ENCODE measurements at regions not wholly inside any gene's neighbourhood (a gene's known extent, or its start where the extent isn't known, plus 50 kb on each side); places are given as distances from the start of the nearest gene placed in this dataset.

DNA sequence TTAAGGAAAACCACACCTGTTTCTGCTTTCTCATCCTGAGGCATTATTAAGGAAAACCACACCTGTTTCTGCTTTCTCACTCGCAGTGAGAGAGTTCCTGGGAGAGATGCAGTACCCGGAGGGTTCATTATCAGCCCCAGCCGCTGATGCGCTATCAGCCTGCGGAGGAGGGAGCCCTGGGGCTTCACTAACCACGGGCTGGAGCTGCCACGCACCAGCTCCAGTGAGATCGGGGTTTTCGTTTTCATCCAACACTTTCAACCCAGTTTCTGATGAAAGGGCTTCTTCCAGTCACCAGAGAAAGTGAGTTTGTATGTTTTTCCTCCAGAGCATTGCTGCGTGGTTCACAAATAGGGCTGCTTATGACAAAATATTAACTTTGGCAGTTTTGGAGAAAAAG is 93.2 kb upstream of the PRKX start:
- H3K4me1 ChIP-seq (ENCODE audit: control insufficient read depth in 4 of 4, insufficient read depth in 4 of 4, low read length in 3 of 4) = no peaks in the 10 kb centered on the region
- no peaks in the 10 kb centered on the region for H3K36me3 ChIP-seq (ENCODE audit: control insufficient read depth in 4 of 4, insufficient read depth in 3 of 4, low read depth in 1 of 4, low read length in 3 of 4)
- TF ChIP-seq NR2F2 (IDR thresholded peaks at IDR 0.05) = no peak
- TF ChIP-seq, protein P1, sequence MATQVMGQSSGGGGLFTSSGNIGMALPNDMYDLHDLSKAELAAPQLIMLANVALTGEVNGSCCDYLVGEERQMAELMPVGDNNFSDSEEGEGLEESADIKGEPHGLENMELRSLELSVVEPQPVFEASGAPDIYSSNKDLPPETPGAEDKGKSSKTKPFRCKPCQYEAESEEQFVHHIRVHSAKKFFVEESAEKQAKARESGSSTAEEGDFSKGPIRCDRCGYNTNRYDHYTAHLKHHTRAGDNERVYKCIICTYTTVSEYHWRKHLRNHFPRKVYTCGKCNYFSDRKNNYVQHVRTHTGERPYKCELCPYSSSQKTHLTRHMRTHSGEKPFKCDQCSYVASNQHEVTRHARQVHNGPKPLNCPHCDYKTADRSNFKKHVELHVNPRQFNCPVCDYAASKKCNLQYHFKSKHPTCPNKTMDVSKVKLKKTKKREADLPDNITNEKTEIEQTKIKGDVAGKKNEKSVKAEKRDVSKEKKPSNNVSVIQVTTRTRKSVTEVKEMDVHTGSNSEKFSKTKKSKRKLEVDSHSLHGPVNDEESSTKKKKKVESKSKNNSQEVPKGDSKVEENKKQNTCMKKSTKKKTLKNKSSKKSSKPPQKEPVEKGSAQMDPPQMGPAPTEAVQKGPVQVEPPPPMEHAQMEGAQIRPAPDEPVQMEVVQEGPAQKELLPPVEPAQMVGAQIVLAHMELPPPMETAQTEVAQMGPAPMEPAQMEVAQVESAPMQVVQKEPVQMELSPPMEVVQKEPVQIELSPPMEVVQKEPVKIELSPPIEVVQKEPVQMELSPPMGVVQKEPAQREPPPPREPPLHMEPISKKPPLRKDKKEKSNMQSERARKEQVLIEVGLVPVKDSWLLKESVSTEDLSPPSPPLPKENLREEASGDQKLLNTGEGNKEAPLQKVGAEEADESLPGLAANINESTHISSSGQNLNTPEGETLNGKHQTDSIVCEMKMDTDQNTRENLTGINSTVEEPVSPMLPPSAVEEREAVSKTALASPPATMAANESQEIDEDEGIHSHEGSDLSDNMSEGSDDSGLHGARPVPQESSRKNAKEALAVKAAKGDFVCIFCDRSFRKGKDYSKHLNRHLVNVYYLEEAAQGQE (IDR thresholded peaks at IDR 0.05) = no peak
- H3K9me3 ChIP-seq (ENCODE audit: control insufficient read depth in 4 of 4, low read length in 3 of 4) = no peaks in the 10 kb centered on the region
- H3K27me3 ChIP-seq (ENCODE audit: control insufficient read depth in 4 of 4, insufficient read depth in 4 of 4, low read length in 3 of 4) = peaks cover 0 to 2% (median 0%) of the 10 kb centered on the region in 4 donors
- no peak overlapping the region for H3K9ac ChIP-seq (ENCODE audit: low read depth in 1 of 2, low read length in 2 of 2)
- no peak overlapping the region for H3K4me3 ChIP-seq (ENCODE audit: low read depth in 1 of 3, low read length in 3 of 3)
- no peak for DNase-seq (ENCODE audit: low spot score)
- H3K27ac ChIP-seq (ENCODE audit: low read depth in 1 of 2, low read length in 2 of 2) = no peak overlapping the region
- 23% methylated on average over 10 of the region's 10 CpGs for WGBS

DNA sequence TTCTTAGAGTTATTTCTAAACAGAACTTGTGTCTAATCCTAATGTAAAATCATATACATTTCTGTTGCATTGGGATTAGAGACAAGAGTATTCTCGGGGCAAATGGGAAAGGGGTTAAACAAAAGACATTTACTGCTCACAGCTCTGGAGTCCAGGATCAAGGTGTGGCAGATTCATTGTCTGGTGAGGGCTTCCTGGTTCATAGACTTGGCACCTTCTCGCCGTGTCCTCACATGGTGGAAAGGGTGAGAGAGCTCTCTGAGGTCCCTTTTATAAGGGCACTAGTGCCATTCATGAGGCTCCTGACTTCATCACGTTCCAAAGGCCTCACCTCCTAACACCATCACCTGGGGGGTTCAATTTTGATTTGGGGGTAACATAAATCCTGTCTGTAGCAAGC is 90.3 kb upstream of the PRKX start:
- Histone ChIP-seq H3K4me3 (ENCODE audit: low read depth in 1 of 3, low read length in 3 of 3) (no peak overlapping the region), H3K4me1 (ENCODE audit: control insufficient read depth in 4 of 4, insufficient read depth in 4 of 4, low read length in 3 of 4) (no peaks in the 10 kb centered on the region), H3K9ac (ENCODE audit: low read depth in 1 of 2, low read length in 2 of 2) (no peak overlapping the region), H3K27me3 (ENCODE audit: control insufficient read depth in 4 of 4, insufficient read depth in 4 of 4, low read length in 3 of 4) (no peaks in the 10 kb centered on the region), H3K36me3 (ENCODE audit: control insufficient read depth in 4 of 4, insufficient read depth in 3 of 4, low read depth in 1 of 4, low read length in 3 of 4) (no peaks in the 10 kb centered on the region), H3K27ac (ENCODE audit: low read depth in 1 of 2, low read length in 2 of 2) (no peak overlapping the region), H3K9me3 (ENCODE audit: control insufficient read depth in 4 of 4, low read length in 3 of 4) (no peaks in the 10 kb centered on the region)
- WGBS = 60% methylated on average over 4 of the region's 4 CpGs
- TF ChIP-seq, protein P2, sequence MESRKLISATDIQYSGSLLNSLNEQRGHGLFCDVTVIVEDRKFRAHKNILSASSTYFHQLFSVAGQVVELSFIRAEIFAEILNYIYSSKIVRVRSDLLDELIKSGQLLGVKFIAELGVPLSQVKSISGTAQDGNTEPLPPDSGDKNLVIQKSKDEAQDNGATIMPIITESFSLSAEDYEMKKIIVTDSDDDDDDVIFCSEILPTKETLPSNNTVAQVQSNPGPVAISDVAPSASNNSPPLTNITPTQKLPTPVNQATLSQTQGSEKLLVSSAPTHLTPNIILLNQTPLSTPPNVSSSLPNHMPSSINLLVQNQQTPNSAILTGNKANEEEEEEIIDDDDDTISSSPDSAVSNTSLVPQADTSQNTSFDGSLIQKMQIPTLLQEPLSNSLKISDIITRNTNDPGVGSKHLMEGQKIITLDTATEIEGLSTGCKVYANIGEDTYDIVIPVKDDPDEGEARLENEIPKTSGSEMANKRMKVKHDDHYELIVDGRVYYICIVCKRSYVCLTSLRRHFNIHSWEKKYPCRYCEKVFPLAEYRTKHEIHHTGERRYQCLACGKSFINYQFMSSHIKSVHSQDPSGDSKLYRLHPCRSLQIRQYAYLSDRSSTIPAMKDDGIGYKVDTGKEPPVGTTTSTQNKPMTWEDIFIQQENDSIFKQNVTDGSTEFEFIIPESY (IDR thresholded peaks at IDR 0.05) = no peak
- TF ChIP-seq RAD21 (IDR thresholded peaks at IDR 0.05) (no peak), JUND (IDR thresholded peaks at IDR 0.05) (no peak), SP1 (IDR thresholded peaks at IDR 0.05) (no peak), TAF1 (conservative IDR thresholded peaks at IDR 0.05) (no peak), NR2F2 (IDR thresholded peaks at IDR 0.05) (no peak), FOXA2 (IDR thresholded peaks at IDR 0.05) (no peak), GABPA (IDR thresholded peaks at IDR 0.05 in 1 of 2, conservative IDR thresholded peaks at IDR 0.05 in 1 of 2) (no peak), RXRA (IDR thresholded peaks at IDR 0.05) (no peak), HNF4A (conservative IDR thresholded peaks at IDR 0.05) (no peak), EGR1 (IDR thresholded peaks at IDR 0.05; ENCODE audit: low read depth in 2 of 2) (no peak)
- TF ChIP-seq, protein P3, sequence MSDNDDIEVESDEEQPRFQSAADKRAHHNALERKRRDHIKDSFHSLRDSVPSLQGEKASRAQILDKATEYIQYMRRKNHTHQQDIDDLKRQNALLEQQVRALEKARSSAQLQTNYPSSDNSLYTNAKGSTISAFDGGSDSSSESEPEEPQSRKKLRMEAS (IDR thresholded peaks at IDR 0.05) = no peak
- TF ChIP-seq, protein P4, sequence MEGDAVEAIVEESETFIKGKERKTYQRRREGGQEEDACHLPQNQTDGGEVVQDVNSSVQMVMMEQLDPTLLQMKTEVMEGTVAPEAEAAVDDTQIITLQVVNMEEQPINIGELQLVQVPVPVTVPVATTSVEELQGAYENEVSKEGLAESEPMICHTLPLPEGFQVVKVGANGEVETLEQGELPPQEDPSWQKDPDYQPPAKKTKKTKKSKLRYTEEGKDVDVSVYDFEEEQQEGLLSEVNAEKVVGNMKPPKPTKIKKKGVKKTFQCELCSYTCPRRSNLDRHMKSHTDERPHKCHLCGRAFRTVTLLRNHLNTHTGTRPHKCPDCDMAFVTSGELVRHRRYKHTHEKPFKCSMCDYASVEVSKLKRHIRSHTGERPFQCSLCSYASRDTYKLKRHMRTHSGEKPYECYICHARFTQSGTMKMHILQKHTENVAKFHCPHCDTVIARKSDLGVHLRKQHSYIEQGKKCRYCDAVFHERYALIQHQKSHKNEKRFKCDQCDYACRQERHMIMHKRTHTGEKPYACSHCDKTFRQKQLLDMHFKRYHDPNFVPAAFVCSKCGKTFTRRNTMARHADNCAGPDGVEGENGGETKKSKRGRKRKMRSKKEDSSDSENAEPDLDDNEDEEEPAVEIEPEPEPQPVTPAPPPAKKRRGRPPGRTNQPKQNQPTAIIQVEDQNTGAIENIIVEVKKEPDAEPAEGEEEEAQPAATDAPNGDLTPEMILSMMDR (IDR thresholded peaks at IDR 0.05; ENCODE audit: low read depth, low read length, missing input control) = no peak
- TF ChIP-seq, protein P5, sequence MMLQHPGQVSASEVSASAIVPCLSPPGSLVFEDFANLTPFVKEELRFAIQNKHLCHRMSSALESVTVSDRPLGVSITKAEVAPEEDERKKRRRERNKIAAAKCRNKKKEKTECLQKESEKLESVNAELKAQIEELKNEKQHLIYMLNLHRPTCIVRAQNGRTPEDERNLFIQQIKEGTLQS (IDR thresholded peaks at IDR 0.05) = no peak
- no peak for DNase-seq (ENCODE audit: low spot score)

Data from liver (tissue), 8 donors.